HL-60 (cell line): ENCODE measurements at regions not wholly inside any gene's neighbourhood (a gene's known extent, or its start where the extent isn't known, plus 50 kb on each side); places are given as distances from the start of the nearest gene placed in this dataset.

Experiments used
- CTCF ChIP-seq: IDR thresholded peaks from one replicate; pipeline ENCODE4 v1.5.1; 2011; ENCODE audit warnings: low read length, control low read depth, inconsistent platforms; ENCODE audit not compliant: insufficient read depth
- POLR2AphosphoS5 ChIP-seq: IDR thresholded peaks from 2 replicates; pipeline ENCODE4 v1.6.1; 2012; ENCODE audit warnings: low read depth
- REST ChIP-seq: IDR thresholded peaks from 2 replicates; pipeline ENCODE4 v1.6.1; 2012; ENCODE audit warnings: low read depth; ENCODE audit not compliant: insufficient replicate concordance

- TF ChIP-seq POLR2AphosphoS5 (no peak), CTCF (no peak), REST (no peak)
Observed at GRCh38 chr1:190754666-190755065, 277.0 kb upstream of the BRINP3 start.
